Activated T-helper 17 cell treated with anti-CD3 and anti-CD28 coated beads, Interleukin-2, amount 50 U/mL, for 72 hours (primary cell): ENCODE measurements at regions not wholly inside any gene's neighbourhood (a gene's known extent, or its start where the extent isn't known, plus 50 kb on each side); places are given as distances from the start of the nearest gene placed in this dataset.

Source experiments
- ATAC-seq: fragments of 150-1000 bp; cut with Tn5 transposase; replicated peaks from 2 replicates; pipeline ENCODE4 v1.10.0; 2021; ENCODE audit warnings: mild to moderate bottlenecking, moderate library complexity
- H3K27ac Mint-ChIP-seq: one replicate; pipeline ENCODE4 v1.8.0; 2022; ENCODE audit warnings: mixed read lengths
- H3K27me3 Mint-ChIP-seq: one replicate; pipeline ENCODE4 v1.8.0; 2022; ENCODE audit warnings: mixed read lengths
- H3K36me3 Mint-ChIP-seq: one replicate; pipeline ENCODE4 v1.8.0; 2022; ENCODE audit warnings: low read depth, mild to moderate bottlenecking, mixed read lengths
- H3K4me1 Mint-ChIP-seq: one replicate; pipeline ENCODE4 v1.8.0; 2022; ENCODE audit warnings: mixed read lengths
- H3K4me3 Mint-ChIP-seq: one replicate; pipeline ENCODE4 v1.8.0; 2022; ENCODE audit warnings: mild to moderate bottlenecking, mixed read lengths
- H3K9me3 Mint-ChIP-seq: one replicate; pipeline ENCODE4 v1.8.0; 2022; ENCODE audit warnings: mixed read lengths

DNA sequence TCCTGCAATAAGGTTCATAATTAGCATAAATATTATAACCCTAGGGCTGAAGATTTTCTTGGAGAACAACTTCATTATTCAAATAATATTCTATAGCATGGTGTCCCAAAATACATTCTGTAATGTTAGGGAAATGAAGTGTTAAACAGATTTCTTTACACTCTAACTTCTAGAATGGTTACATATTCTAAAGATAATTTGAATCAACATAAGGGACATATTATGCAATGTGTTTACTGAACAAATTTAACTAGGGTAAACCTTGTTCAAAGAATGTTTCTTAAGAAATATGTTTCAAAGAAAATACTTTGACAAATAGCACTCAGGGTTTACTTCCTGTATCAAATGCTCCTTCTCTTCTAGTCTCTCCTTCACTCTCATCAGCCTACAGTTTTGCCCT lies 281.6 kb downstream of the SLC6A15 start:
- no peaks in the 10 kb centered on the region for H3K4me1 Mint-ChIP-seq
- no peaks in the 10 kb centered on the region for H3K36me3 Mint-ChIP-seq
- no peak overlapping the region for H3K27ac Mint-ChIP-seq
- no peak overlapping the region for H3K4me3 Mint-ChIP-seq
- ATAC-seq = no peak
- peaks cover 3% of the 10 kb centered on the region for H3K9me3 Mint-ChIP-seq
- H3K27me3 Mint-ChIP-seq = no peaks in the 10 kb centered on the region

- ATAC-seq = no peak
- no peak overlapping the region for H3K27ac Mint-ChIP-seq
- no peaks in the 10 kb centered on the region for H3K27me3 Mint-ChIP-seq
- no peaks in the 10 kb centered on the region for H3K4me1 Mint-ChIP-seq
- peaks cover 3% of the 10 kb centered on the region for H3K9me3 Mint-ChIP-seq
- no peaks in the 10 kb centered on the region for H3K36me3 Mint-ChIP-seq
- no peak overlapping the region for H3K4me3 Mint-ChIP-seq
Observed at GRCh38 chr12:84627593-84627992, 285.0 kb downstream of the SLC6A15 start.

GRCh38 chr12:84624601-84625000 lies 288.0 kb downstream of the SLC6A15 start:
- Mint-ChIP-seq H3K36me3 (no peaks in the 10 kb centered on the region), H3K27ac (no peak overlapping the region), H3K4me1 (no peaks in the 10 kb centered on the region), H3K27me3 (no peaks in the 10 kb centered on the region), H3K9me3 (peaks cover 3% of the 10 kb centered on the region), H3K4me3 (no peak overlapping the region)
- no peak for ATAC-seq

GRCh38 chr12:84619053-84619571 lies 293.5 kb downstream of the SLC6A15 start:
- ATAC-seq = no peak
- Mint-ChIP-seq H3K27ac (no peak overlapping the region), H3K9me3 (peaks cover 9% of the 10 kb centered on the region), H3K4me1 (no peaks in the 10 kb centered on the region), H3K4me3 (no peak overlapping the region), H3K36me3 (no peaks in the 10 kb centered on the region), H3K27me3 (no peaks in the 10 kb centered on the region)

GRCh38 chr12:84607170-84607819 lies 305.3 kb downstream of the SLC6A15 start:
- no peak for ATAC-seq
- H3K4me3 Mint-ChIP-seq = no peak overlapping the region
- no peaks in the 10 kb centered on the region for H3K4me1 Mint-ChIP-seq
- no peaks in the 10 kb centered on the region for H3K27me3 Mint-ChIP-seq
- H3K36me3 Mint-ChIP-seq = no peaks in the 10 kb centered on the region
- H3K27ac Mint-ChIP-seq = no peak overlapping the region
- H3K9me3 Mint-ChIP-seq = peaks cover 5% of the 10 kb centered on the region

DNA sequence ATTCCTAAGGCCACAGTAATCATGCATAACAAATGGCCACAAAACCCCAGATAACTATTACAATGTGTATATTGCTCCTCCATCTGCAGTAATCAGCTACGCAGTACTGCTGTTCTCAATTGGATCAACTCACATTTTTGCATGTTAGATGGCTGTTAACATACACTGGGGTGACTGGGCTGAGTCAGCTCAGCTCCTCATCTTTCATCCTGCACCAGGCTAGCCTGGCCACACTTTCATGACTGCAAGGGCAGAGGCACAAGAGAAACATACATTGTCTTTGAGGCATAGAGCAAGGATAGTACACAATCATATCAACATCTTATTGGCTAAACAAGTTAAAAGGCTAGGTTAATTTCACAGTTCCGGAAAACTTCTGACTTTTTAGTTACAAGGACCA lies 306.6 kb downstream of the SLC6A15 start:
- no peak overlapping the region for H3K27ac Mint-ChIP-seq
- no peaks in the 10 kb centered on the region for H3K27me3 Mint-ChIP-seq
- H3K9me3 Mint-ChIP-seq = no peaks in the 10 kb centered on the region
- no peak for ATAC-seq
- H3K4me1 Mint-ChIP-seq = no peaks in the 10 kb centered on the region
- H3K36me3 Mint-ChIP-seq = no peaks in the 10 kb centered on the region
- no peak overlapping the region for H3K4me3 Mint-ChIP-seq

DNA sequence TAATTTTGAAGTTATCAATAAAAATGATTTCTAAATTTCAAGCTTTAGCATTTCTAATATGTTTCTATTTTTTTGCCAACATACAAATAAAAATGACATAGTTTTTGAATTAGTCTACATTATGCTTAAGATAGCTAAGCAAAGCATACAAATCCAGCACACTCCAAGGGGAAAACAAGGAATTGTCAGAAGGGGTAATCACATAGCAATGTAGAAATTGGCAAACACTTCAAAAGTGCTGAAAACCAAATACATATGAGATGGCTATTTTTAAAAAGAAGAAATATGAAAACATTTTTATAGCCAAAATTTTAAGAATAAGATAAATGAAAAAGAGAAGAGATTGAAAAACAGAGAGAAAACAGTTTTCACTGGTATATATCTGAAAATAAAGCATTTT lies 308.0 kb downstream of the SLC6A15 start:
- no peak for ATAC-seq
- Mint-ChIP-seq H3K4me1 (no peaks in the 10 kb centered on the region), H3K27me3 (no peaks in the 10 kb centered on the region), H3K4me3 (no peak overlapping the region), H3K36me3 (no peaks in the 10 kb centered on the region), H3K9me3 (no peaks in the 10 kb centered on the region), H3K27ac (no peak overlapping the region)

GRCh38 chr12:84603484-84604248 lies 308.9 kb downstream of the SLC6A15 start:
- no peak for ATAC-seq
- no peaks in the 10 kb centered on the region for H3K4me1 Mint-ChIP-seq

DNA sequence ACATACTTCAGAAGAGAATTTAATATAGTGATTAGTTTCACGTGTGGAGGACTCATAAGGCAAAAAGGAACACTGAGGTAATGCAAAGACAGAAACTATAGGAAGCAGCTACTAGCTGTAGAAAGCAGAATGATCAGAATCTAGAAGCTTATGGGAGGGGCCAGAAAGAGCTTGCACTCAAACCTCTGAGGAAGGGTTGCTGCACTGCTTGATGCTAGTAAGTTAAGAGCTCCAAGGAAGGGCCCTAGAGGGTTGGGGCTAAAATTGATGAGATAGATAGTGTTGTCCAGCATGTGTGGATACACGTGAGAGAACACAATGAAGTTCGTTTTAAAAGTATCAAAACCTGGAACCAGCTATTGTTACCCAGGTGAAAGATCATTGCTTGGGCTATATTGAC lies 311.1 kb downstream of the SLC6A15 start:
- H3K9me3 Mint-ChIP-seq = no peaks in the 10 kb centered on the region
- H3K4me3 Mint-ChIP-seq = no peak overlapping the region
- no peaks in the 10 kb centered on the region for H3K4me1 Mint-ChIP-seq
- H3K36me3 Mint-ChIP-seq = no peaks in the 10 kb centered on the region
- ATAC-seq = no peak
- H3K27ac Mint-ChIP-seq = no peak overlapping the region
- H3K27me3 Mint-ChIP-seq = no peaks in the 10 kb centered on the region

More at GRCh38 chr12:84603484-84604248, 308.9 kb downstream of the SLC6A15 start:
- no peaks in the 10 kb centered on the region for H3K27me3 Mint-ChIP-seq
- no peaks in the 10 kb centered on the region for H3K9me3 Mint-ChIP-seq
- no peak overlapping the region for H3K27ac Mint-ChIP-seq
- H3K36me3 Mint-ChIP-seq = no peaks in the 10 kb centered on the region
- H3K4me3 Mint-ChIP-seq = no peak overlapping the region

- no peaks in the 10 kb centered on the region for H3K36me3 Mint-ChIP-seq
- H3K4me1 Mint-ChIP-seq = no peaks in the 10 kb centered on the region
- no peak overlapping the region for H3K27ac Mint-ChIP-seq
Observed at GRCh38 chr12:84599539-84599938, 313.1 kb downstream of the SLC6A15 start.

GRCh38 chr12:84596266-84596665 lies 316.3 kb downstream of the SLC6A15 start:
- Mint-ChIP-seq H3K9me3 (peaks cover 3% of the 10 kb centered on the region), H3K27ac (no peak overlapping the region), H3K4me1 (no peaks in the 10 kb centered on the region), H3K4me3 (no peak overlapping the region), H3K36me3 (no peaks in the 10 kb centered on the region), H3K27me3 (no peaks in the 10 kb centered on the region)
- ATAC-seq = no peak

More at GRCh38 chr12:84599539-84599938, 313.1 kb downstream of the SLC6A15 start:
- Mint-ChIP-seq H3K27me3 (no peaks in the 10 kb centered on the region), H3K4me3 (no peak overlapping the region), H3K9me3 (no peaks in the 10 kb centered on the region)
- ATAC-seq = no peak

DNA sequence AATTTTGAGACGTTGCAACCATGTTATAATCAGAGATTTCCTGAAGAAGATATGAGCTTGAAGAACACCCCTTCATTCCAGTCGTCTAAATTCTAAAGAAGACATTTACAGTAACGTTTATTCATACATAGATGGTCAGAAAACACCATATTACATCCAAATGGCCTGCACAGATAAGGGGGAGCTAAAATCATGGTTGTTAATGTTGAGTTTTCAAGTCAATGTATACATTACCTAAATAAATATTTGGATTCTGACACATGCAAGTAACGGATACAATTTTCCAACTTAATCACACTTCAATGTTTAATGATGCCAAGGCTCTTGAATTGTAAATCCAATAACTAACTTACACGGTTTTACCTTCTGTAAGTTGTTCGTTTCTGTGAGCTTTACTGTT lies 318.4 kb downstream of the SLC6A15 start:
- Mint-ChIP-seq H3K27ac (no peak overlapping the region), H3K4me1 (no peaks in the 10 kb centered on the region), H3K36me3 (no peaks in the 10 kb centered on the region), H3K27me3 (no peaks in the 10 kb centered on the region), H3K4me3 (no peak overlapping the region), H3K9me3 (peaks cover 3% of the 10 kb centered on the region)
- no peak for ATAC-seq

DNA sequence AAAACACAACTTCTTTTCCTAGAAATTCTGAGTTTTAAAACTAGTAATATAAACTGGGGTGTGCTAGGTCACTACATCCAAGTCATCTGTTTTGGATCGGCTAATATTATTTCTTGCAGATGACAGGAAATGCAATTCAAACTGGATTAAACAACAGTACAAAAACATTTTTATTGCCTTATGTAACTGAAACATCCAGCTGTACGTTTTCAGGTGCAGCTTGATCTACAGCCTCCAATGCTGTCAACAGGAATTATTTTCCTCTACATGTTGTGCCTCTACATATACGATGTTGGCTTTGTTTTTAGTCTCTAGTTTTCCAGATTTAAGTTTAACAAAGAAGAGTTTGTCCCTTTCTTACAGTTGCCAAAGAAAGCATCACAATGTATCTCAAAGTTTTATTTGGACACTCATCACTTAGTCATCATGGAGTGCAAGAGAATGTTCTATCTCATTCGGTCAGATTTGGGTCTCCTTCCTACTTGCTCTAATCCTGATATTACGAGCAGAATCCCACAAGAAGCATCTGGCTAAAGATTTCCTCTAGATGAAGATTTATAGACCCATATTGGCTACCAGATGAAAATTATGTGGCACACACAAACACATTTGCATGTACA lies 326.7 kb downstream of the SLC6A15 start:
- Mint-ChIP-seq H3K27me3 (no peaks in the 10 kb centered on the region), H3K4me3 (no peak overlapping the region), H3K4me1 (no peaks in the 10 kb centered on the region), H3K36me3 (no peaks in the 10 kb centered on the region), H3K9me3 (peaks cover 2% of the 10 kb centered on the region), H3K27ac (no peak overlapping the region)
- no peak for ATAC-seq

DNA sequence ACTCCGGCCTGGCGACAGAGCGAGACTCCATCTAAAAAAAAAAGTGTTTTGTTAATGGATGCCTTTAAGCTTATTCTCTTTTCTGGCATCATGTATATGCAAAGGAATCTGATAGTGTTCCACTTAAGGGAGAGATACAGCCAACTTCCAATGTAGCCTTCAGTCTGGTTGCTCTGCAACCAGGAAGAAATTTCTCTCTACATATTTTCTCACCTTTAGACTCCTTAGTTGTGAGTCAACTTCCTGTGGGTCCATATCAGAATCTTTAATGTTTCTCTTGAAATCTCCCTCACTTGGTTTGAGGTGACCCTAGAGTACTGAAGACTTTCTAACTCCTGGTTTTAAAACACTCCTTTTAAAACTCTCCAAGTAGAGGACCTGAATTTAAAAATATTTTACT lies 340.4 kb downstream of the SLC6A15 start:
- Mint-ChIP-seq H3K4me1 (no peaks in the 10 kb centered on the region), H3K4me3 (no peak overlapping the region)
- no peak for ATAC-seq

GRCh38 chr12:84562331-84562730 lies 350.3 kb downstream of the SLC6A15 start:
- Mint-ChIP-seq H3K4me1 (no peaks in the 10 kb centered on the region), H3K36me3 (no peaks in the 10 kb centered on the region), H3K9me3 (peaks cover 12% of the 10 kb centered on the region), H3K27me3 (no peaks in the 10 kb centered on the region), H3K27ac (no peak overlapping the region), H3K4me3 (no peak overlapping the region)
- no peak for ATAC-seq

More for the DNA sequence above, 340.4 kb downstream of the SLC6A15 start:
- Mint-ChIP-seq H3K27ac (no peak overlapping the region), H3K27me3 (no peaks in the 10 kb centered on the region), H3K9me3 (no peaks in the 10 kb centered on the region), H3K36me3 (no peaks in the 10 kb centered on the region)
